Amniotic epithelial cell (primary cell): ENCODE measurements at regions not wholly inside any gene's neighbourhood (a gene's known extent, or its start where the extent isn't known, plus 50 kb on each side); places are given as distances from the start of the nearest gene placed in this dataset.
"Not testable (repeated sequence)": the region's sequence is repeated elsewhere in the genome, so short reads cannot be mapped to it uniquely, and the experiment has no call there.

Experiments
- DNase-seq: peaks from one replicate; pipeline ENCODE4 v3.0.0-alpha.2; 2010; ENCODE audit warnings: low read depth

- no peak for DNase-seq
These were observed 77.8 kb upstream of the TAB2 start for GRCh38 chr6:149239573-149240209.

GRCh38 chr6:149242883-149243282, 74.6 kb upstream of the TAB2 start:
- no peak for DNase-seq

DNA sequence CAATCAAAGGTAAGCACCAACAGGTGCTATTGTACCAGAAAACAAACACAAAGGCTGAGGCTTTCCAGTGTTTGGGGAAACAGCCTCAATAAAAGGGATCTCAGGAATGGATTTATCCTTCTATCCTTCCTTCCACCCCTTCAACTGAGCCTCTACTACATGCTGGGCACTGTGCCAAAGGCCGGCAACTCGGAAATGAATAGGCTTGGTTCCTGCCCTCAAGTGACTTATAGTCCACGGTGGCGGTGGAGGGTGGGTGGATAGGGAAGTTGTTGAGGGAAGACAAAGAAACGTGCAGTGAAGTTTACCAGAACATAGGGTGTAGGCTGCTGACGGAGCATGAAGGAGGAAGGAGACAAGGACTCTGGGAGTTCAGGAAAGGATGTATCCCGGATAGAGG, 73.4 kb upstream of the TAB2 start:
- no peak for DNase-seq

DNA sequence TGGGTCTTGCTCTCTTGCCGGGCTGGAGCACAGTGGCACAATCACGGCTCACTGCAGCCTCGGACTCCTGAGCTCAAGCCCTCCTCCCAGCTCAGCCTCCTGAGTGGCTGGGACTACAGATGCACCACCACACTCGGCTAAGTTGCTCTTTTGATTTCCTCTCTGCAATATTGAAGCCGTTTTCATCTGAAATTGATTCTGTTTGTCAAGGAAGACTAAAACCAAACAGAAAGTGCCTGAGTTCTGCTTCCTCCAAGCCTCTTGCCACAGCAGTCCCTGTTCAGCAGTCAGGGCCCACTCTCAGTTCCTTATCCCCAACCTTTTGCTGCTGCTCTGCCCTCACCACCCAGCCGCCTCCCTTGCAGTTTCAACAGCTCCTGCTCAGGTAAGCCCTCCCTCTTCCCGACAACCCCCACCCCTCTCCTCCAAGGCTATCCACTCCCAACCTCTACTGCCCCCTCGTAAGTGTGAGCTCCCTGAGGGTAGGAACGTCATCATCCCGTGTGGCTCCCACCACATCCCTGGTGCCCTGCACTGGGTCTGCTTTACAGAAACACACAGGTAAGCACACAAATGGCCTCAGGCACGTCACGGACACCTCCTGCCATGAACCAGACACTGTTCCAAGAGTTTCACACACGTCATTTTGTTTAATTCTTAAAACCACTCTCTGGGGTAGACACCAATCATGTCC, 70.7 kb upstream of the TAB2 start:
- DNase-seq, result no peak

DNA sequence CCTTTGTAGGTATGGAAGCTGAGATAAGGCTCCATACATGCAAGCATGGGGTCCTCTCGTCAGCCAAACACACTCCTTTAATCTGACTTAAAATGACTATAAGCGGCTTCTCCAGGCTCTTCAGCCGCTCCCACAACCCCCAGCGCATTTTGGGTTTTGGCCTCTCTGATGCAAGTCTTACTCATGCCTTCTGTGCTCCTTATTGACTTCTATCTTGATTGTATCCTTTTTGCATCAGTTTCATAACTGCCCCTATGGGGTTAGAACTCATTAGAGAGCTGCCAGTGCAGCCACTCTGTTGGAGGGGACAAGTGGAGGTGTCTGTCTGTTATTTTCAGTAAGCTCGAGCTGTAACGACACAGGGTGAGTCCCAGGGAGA, 70.1 kb upstream of the TAB2 start:
- DNase-seq, result no peak

- DNase-seq, result not testable (repeated sequence)
These were observed 69.2 kb upstream of the TAB2 start for GRCh38 chr6:149248263-149248662.

DNA sequence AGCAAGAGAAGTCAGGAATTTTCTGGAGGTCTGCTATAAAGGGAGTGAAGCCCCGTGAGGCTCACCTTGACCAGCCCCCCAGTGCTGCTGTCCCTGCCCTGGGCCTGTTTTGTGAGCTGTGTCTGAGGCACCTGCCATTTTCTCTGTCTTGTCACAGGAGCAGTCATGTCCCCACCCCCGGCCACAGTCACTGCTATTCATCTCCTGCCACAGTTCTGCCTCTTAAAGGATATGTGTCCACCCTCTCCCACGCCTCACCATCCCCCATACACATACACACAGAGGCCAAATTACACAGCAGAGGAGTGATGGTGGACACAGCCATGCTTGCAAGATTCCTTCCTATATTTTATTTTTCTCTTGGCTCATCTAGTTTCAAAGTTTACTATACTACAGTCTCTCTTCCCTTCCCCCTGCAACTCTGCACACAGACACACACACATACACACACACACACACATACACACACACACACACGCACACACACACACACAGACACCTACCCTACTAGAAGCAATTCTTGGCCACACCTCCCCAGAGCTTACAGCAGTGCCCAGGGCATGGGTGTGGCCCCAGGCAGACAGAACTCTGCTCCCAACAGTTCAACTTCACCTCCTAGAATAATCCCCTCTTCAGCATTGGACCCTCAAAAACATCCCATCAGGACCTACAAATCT, 68.7 kb upstream of the TAB2 start:
- DNase-seq, result no peak

DNA sequence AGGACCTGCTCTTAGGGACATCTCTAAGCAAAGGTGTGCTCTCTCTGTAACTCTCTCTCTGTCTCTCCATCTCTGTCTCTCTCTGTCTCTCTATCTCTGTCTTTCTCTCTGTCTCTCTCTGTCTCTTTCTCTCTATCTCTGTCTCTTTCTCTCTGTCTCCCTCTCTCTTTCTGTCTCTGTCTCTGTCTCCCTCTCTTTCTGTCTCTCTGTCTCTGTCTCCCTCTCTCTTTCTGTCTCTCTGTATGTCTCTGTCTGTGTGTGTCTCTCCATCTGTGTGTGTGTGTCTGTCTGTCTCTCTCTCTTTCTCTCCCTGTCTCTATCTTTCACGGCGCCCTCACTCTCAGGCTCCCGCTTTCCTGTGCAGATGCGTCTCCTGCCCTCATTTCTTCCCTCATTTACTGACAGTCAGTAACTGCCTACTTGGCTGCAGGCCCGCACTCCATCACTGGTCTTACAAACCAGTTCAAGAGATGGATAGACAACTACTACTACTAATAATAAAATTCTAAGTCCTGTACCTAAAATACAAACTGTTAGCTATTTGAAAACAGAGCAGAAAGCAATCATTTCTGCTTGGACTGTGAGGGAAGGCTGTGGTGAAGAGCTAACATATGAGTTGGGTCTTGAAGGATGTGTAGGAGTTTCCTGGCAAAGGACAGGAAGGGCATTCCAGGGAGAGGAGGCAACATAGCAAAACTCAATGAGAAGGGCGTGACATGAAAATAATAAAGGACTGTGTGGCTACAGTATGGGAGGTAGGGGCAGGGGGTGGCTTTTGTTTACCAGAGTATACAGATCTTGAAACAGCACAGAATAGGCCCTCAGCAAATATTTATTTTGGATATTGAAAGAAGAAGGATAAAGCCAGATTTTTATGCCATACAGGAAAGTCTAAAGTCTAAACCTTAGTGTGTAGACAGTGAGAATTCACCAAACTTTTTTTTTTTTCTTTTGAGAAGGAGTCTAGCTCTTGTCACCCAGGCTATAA, 67.8 kb upstream of the TAB2 start:
- DNase-seq, result no peak

GRCh38 chr6:149250951-149251350, 66.6 kb upstream of the TAB2 start:
- no peak for DNase-seq

GRCh38 chr6:149252622-149253021, 64.9 kb upstream of the TAB2 start:
- DNase-seq, result no peak

DNA sequence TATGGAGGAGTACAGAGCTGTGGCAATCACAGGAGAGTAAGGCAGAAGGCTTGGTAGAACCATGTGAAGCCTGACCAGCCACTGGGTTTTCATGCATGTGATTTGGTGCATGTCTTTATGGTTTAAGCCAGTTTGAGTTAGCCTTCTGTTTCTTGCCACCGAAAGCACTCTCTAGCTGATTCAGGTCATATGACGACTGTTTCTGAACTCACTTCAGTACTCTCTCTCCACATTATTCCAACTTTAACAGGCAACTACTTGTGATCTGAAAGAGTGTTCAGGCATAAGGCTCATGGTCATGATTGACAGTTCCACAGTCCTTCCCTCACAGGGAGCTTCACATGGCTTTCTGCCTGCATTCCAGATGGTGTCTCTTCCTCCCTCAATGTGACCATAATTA, 63.3 kb upstream of the TAB2 start:
- no peak for DNase-seq

GRCh38 chr6:149259753-149260152, 57.8 kb upstream of the TAB2 start:
- DNase-seq, result no peak

GRCh38 chr6:149260214-149260874, 57.2 kb upstream of the TAB2 start:
- no peak for DNase-seq

GRCh38 chr6:149261364-149262040, 56.0 kb upstream of the TAB2 start:
- DNase-seq, result no peak

DNA sequence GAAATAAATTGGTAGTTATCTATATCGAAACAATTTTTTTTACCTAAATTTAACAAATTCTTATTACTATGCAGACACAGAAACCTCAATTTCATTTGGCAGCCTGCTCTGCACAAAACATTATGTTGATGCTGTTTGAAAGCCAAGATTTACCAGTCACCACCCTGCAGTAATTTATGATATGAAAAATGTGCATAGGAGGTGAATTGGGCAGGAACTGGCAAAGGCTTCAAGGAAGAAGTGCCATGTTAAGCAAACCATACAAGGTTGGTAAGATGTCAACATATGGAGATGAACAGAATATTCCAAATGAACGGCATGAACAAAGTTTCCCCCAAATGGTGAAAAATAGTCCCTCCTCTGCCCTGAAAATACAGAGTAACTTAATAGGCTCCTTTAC, 54.2 kb upstream of the TAB2 start:
- no peak for DNase-seq

GRCh38 chr6:149264629-149265028, 52.9 kb upstream of the TAB2 start:
- DNase-seq, result no peak

DNA sequence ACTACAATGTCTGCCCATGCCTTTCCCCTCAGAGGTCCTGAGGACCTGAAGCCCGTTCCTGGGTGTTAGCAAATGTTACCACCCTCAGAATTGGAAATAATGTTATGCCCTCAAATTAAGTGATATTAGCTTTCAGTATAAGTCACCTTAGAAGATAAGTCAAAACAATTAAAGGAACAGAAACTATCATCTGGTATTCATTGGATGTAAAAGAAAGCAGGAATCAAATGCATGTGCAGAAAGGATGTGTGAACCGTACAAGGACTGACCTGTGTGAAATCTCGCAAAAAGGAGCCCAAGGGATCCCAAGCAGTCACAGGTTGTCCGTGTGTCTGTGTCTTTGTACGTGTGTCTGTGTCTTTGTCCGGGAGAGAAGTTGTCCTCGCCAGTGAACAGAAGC, 51.6 kb upstream of the TAB2 start:
- DNase-seq, result no peak

DNA sequence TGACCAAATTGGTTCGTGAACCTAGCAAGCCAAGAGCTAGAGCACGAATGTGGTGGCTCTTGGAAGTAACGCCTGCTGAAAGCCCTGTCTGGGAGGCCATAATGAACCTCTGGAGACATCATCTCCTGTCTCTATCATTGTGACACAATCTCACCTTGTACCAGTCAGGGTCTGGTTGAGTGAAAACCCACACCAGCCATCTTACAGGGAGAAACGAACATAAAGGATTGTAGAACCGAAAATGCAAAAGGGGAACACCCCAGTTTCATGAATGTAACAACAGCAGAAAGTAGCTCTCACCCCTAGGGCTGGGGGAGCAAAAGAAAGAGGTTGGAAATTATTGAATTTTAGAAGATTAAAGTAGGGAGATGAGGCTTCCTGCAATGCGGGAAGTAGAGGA, 50.9 kb upstream of the TAB2 start:
- no peak for DNase-seq

DNA sequence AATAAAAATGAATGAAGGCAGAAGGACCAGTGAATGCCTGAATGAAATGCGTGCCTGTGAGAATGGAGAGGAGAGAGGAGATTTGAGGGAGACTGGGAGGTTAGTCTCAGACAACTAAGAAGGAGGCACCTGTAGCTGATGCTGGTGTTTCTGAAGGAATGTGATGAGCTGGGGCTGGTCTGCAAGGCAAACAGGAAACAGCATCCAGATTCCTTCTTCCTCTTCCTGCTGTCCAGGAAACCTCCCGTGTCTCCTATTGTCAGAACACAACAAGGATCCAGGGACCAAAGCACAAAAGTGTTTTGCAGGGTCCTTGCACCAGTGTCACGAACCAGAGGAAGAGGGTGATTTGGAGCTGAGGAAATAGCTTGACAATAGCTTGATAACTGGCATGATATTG, 50.4 kb upstream of the TAB2 start:
- no peak for DNase-seq

- DNase-seq, result no peak
These were observed 49.9 kb upstream of the TAB2 start for GRCh38 chr6:149267513-149268043.
